D341Med (cell line): ENCODE measurements at regions not wholly inside any gene's neighbourhood (a gene's known extent, or its start where the extent isn't known, plus 50 kb on each side); places are given as distances from the start of the nearest gene placed in this dataset.
"Not testable (repeated sequence)": the region's sequence is repeated elsewhere in the genome, so short reads cannot be mapped to it uniquely, and the experiment has no call there.

Experiments used
- DNase-seq: peaks from one replicate; pipeline ENCODE4 v3.0.0; 2012; ENCODE audit warnings: low spot score

- no peak for DNase-seq
Observed at GRCh38 chr13:50274181-50274580, 258.9 kb downstream of the KCNRG start.

DNA sequence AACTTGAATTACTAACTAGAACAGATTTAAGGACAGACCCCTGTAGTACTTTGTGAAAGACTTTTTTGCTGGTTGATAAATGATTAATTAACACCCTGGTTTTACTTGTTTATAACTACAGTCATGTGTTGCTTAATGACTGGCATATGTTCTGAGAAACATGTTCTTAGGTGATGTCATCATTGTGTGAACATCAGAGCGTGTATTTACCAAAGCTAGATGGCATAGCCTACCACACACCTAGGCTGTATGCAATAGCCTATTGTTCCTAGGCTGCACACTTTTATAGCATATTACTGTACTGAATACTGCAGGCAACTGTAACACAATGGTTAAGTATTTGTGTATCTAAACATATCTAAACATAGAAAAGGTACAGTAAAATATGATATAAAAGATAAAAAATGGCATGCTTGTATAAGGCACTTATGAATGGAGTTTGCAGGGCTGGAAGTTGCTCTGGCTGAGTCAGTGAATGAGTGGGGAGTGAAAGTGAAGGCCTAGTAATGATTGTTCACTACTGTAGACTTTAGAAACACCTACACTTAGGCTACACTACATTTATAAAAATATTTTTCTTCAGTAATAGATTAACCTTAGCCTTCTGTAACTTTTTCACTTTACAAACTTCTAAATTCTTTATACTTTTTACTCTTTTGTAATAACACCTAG, 260.3 kb downstream of the KCNRG start:
- no peak for DNase-seq

GRCh38 chr13:50276550-50276949, 261.3 kb downstream of the KCNRG start:
- DNase-seq, result no peak

GRCh38 chr13:50277127-50277526, 261.9 kb downstream of the KCNRG start:
- no peak for DNase-seq

GRCh38 chr13:50277906-50278305, 262.7 kb downstream of the KCNRG start:
- DNase-seq, result no peak

GRCh38 chr13:50280441-50280937, 265.2 kb downstream of the KCNRG start:
- no peak for DNase-seq

- DNase-seq, result no peak
Observed at GRCh38 chr13:50282016-50282415, 266.8 kb downstream of the KCNRG start.

DNA sequence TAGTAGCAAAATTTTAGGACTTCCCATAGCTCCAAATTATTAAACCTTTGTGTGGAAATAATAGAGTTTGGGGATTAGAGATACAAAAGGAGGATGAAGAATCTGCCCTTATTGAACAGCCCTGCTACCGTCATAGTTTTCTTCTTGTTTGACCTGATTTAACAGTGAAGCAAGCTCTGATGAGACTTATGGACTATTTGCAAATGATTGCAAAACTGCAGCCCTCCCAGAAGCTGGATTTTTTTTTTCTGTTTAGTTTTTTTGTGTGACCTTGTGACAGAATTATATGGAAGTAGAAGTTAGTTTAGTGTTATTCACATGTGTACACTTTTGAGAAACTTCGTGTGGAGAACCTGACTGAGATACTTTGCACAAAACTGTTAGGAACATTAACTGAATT, 267.8 kb downstream of the KCNRG start:
- DNase-seq, result no peak

DNA sequence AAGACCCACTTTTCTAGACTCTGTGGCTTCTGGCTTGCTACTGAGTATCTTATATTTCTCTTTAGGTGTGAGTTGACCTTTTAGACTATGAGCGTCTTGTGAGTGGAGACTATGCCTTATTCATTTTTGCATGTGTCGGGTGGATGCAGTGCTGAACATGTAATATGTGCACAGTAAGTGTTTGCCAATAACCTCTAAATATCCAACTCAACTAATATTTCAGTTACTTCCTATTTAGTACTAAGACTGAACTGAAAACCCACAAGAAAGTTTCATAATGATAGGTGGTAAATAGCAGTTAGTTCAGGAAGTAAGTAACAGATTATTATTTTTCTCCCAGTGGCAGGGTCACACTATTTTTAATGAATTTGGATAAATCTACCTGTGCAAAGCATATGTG, 269.3 kb downstream of the KCNRG start:
- DNase-seq, result no peak

- no peak for DNase-seq
Observed at GRCh38 chr13:50285283-50285682, 270.0 kb downstream of the KCNRG start.

GRCh38 chr13:50286324-50286723, 271.1 kb downstream of the KCNRG start:
- DNase-seq, result no peak

DNA sequence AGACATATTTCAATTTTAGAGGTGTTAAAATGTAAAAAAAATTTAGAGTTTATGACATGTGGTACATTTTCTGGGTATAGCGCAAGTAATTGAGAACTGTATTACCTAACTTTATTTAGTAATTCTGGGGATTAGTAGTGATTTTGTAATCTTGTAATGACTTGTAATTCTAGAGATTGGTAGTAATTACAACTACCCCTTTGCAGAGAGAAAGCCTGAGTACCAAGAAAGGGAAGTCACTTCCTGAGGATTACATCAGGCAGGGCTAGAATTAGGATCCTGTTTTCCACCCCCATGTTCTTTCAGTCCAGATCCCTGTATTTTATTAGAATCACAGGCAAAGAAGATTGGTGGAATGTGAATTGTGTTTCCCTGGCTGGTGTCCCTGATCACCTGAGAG, 274.9 kb downstream of the KCNRG start:
- DNase-seq, result no peak

- DNase-seq, result no peak
Observed at GRCh38 chr13:50291611-50292010, 276.4 kb downstream of the KCNRG start.

GRCh38 chr13:50292081-50292480, 276.8 kb downstream of the KCNRG start:
- no peak for DNase-seq

DNA sequence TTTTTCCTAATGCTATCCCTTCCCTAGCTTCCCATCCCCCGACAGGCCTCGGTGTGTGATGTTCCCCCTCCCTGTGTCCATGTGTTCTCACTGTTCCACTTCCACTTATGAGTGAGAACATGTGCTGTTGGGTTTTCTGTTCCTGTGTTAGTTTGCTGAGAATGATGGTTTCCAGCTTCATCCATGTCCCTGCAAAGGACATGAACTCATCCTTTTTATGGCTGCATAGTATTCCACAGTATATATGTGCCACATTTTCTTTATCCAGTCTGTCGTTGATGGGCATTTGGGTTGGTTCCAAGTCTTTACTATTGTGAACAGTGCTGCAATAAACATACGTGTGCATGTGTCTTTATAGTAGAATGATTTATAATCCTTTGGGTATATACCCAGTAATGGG, 279.2 kb downstream of the KCNRG start:
- DNase-seq, result not testable (repeated sequence)

DNA sequence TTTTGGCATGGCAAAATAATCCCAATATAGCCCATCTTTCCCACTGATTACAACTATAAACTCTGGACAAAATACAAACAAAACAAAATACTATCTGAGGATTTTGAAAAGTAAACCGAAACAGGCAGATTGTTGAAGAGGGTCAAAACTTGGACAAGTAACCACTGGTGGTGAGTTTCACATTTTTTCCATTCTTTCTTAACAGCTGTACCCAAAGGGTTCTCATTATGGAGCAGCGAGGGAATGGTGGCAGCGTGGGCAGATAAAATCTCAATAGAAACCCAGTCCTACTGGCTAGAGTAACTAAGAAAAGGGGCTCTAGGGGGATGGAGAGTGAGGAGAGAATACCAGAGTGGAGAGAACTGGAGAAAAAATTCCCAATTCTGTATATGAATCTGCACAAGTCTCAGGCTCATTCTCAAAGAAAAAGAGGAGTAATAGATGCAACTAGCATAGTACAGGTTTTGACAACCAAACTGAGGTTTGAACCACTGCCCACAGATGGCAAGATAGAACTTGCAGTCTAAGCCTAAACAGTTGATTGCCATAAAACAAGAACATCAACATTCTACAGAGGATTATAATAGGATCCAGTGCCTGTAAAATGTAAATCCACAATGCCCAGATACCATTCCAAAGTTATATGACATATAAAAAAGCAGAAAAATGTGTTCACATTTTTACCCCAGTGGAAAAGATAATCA, 284.5 kb downstream of the KCNRG start:
- no peak for DNase-seq

DNA sequence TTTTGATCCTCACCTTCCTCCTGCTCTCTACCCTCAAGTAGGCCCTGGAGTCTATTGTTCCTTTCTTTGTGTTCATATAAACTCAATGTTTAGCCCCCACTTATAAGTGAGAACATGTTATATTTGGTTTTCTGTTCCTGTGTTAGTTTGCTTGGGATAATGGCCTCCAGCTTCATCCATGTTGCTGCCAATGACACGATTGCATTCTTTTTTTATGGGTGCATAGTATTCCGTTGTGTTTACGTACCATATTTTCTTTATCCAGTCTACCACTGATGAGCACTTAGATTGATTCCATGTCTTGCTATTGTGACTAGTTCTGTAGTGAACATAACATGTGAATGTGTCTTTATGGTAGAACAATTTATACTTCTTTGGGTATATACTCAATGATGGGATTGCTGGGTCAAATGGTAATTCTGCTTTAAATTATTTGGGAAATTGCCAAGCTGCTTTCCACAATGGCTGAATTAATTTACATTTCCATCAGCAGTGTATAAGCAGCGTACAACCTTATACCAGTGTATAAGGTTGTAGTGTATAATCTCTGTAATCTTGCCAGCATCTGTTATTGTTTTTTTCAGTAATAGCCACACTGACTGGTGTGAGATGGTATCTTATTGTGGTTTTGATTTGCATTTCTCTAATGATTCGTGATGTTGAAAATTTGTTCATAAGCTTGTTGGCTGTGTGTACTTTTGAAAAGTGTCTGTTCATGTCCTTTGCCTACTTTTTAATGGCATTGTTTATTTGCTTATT, 288.9 kb downstream of the KCNRG start:
- DNase-seq, result no peak

- DNase-seq, result no peak
Observed at GRCh38 chr13:50306156-50306555, 290.9 kb downstream of the KCNRG start.

DNA sequence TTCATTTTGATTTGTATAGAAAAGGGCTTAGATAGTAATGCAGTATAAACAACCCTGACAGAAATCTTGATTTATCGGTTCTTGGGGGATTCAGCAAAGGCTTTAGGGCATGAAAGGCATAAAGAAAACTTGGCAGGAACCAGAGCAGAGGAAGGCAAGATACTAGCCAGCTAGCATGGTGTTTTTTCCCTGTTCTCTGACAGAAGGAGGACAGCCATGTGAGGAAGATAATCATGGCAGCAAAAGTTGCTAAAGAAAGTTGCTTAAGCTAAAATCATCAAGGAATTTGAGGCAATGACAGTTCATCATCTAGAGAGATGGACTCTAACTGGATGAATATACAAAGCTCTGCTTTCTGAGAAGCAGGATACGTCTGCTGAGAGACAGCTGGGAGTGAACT, 294.1 kb downstream of the KCNRG start:
- no peak for DNase-seq

DNA sequence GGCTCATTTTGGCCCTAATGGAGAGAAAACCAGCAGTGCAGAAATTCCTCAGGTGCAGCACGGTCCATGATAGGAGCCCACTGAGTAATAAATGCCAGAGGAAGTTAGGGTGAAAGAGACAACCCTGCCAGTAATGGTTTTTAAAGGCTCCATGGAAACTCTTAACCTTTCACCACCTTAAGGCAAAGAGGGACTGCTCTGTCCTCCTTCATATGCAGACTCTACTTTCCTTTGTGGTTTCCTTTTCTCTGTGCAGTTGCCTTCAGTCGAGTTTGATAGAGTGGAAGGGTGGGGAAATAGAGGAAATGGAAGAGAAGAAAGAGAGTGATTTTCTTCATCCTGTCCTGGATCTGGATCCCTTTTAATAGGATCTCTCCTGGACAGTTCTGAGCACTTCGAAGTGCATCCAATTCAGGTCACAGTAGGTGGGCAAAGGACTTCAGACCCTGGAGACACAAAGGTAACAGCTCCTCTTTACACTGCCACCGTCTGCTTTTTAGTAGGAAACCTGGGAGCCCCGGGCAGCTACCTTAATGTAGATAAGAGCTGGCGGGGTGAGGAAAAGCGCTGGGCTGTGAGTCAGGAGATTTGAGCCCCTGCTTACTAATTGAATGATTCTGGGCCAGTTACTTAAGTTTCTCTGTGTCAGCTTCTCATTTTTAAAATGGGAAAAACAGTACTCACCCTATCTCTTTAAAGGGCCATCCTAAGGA, 294.8 kb downstream of the KCNRG start:
- DNase-seq, result no peak

GRCh38 chr13:50310734-50311133, 295.5 kb downstream of the KCNRG start:
- DNase-seq, result no peak

GRCh38 chr13:50318887-50319286, 303.6 kb downstream of the KCNRG start:
- DNase-seq, result no peak
